K562 (cell line): ENCODE measurements at regions not wholly inside any gene's neighbourhood (a gene's known extent, or its start where the extent isn't known, plus 50 kb on each side); places are given as distances from the start of the nearest gene placed in this dataset.

Source experiments
- BMI1 ChIP-seq: fragments of 150-350 bp; IDR thresholded peaks from 2 replicates; pipeline ENCODE4 v1.6.1; 2014; ENCODE audit warnings: low read length
- CC2D1A ChIP-seq: fragments of 450-650 bp; IDR thresholded peaks from 2 replicates; pipeline ENCODE4 v1.6.1; 2017; ENCODE audit warnings: mild to moderate bottlenecking
- CXXC5 ChIP-seq: fragments of 250-450 bp; sonication (Bioruptor Pico); IDR thresholded peaks from 2 replicates; pipeline ENCODE4 v1.8.0; 2022; ENCODE audit warnings: inconsistent platforms, mild to moderate bottlenecking, moderate library complexity
- ELF1 ChIP-seq: fragments of 200-800 bp; sonication (Bioruptor generic); IDR thresholded peaks from 2 replicates; pipeline ENCODE4 v1.6.1; 2016; ENCODE audit warnings: missing genetic modification characterization, missing compliant biosample characterization
- GTF2A2 ChIP-seq: IDR thresholded peaks from 2 replicates; pipeline ENCODE4 v1.6.1; 2016; ENCODE audit warnings: mild to moderate bottlenecking, missing genetic modification characterization, missing compliant biosample characterization
- MECOM ChIP-seq: fragments of 250-450 bp; sonication (Bioruptor Pico); IDR thresholded peaks from 2 replicates; pipeline ENCODE4 v1.8.0; 2022; ENCODE audit warnings: inconsistent platforms
- NFE2 ChIP-seq: IDR thresholded peaks from 2 replicates; pipeline ENCODE4 v1.6.1; 2014; ENCODE audit warnings: antibody characterized with exemption, low read depth
- NFRKB ChIP-seq: fragments of 450-650 bp; IDR thresholded peaks from 2 replicates; pipeline ENCODE4 v1.6.1; 2016; ENCODE audit warnings: low read depth
- NFXL1 ChIP-seq: fragments of 450-650 bp; formaldehyde crosslinking; IDR thresholded peaks from 2 replicates; pipeline ENCODE4 v1.4.0; 2021; ENCODE audit warnings: mild to moderate bottlenecking
- NR2C2 ChIP-seq, 2 experiments: fragments of 200-800 bp in 1 of 2; sonication (Bioruptor generic) in 1 of 2; sonication (generic) in 1 of 2; formaldehyde crosslinking in 1 of 2; IDR thresholded peaks; 2 replicates each; pipeline versions ENCODE4 v1.6.1 to v1.8.0; 2016 to 2022; ENCODE audit warnings: mild to moderate bottlenecking in 1 of 2, missing compliant biosample characterization in 1 of 2, missing genetic modification characterization in 1 of 2, missing genetic modification reagents in 1 of 2
- PCBP2 ChIP-seq: fragments of 200-400 bp; formaldehyde crosslinking; IDR thresholded peaks from 2 replicates; pipeline ENCODE4 v1.6.1; 2018; ENCODE audit warnings: low read length, low read depth, mild to moderate bottlenecking, moderate library complexity; ENCODE audit not compliant: poor library complexity, severe bottlenecking
- RAD21 ChIP-seq, 2 experiments: fragments of 250-450 bp in 1 of 2; fragments of 450-650 bp in 1 of 2; sonication (Bioruptor Pico) in 1 of 2; formaldehyde crosslinking in 1 of 2; IDR thresholded peaks in 1 of 2; conservative IDR thresholded peaks in 1 of 2; 2 replicates each; pipeline versions ENCODE4 v1.4.0 to v1.8.0; 2020 to 2022; ENCODE audit warnings: mild to moderate bottlenecking in 2 of 2, moderate library complexity in 1 of 2
- SIX5 ChIP-seq, 2 experiments: IDR thresholded peaks; 2 replicates each; pipeline ENCODE4 v1.6.1; 2011; ENCODE audit warnings: low read length in 2 of 2, borderline replicate concordance in 1 of 2, low read depth in 1 of 2, mild to moderate bottlenecking in 1 of 2, moderate library complexity in 1 of 2; ENCODE audit not compliant: insufficient read depth in 1 of 2
- ZC3H4 ChIP-seq: sonication (generic); formaldehyde crosslinking; IDR thresholded peaks from 2 replicates; pipeline ENCODE4 v1.9.0; 2021; ENCODE audit warnings: missing genetic modification reagents, borderline replicate concordance
- ZNF41 ChIP-seq: fragments of 250-450 bp; sonication (Bioruptor Pico); conservative IDR thresholded peaks from 2 replicates; pipeline ENCODE4 v1.4.0; 2020; ENCODE audit warnings: mild to moderate bottlenecking
- ZNF584 ChIP-seq: fragments of 200-800 bp; sonication (Bioruptor generic); IDR thresholded peaks from 2 replicates; pipeline ENCODE4 v1.6.1; 2016; ENCODE audit warnings: low read depth, mild to moderate bottlenecking, missing genetic modification characterization, missing compliant biosample characterization
- ZNF707 ChIP-seq: fragments of 250-450 bp; sonication (Bioruptor Pico); conservative IDR thresholded peaks from 2 replicates; pipeline ENCODE4 v1.8.0; 2022; ENCODE audit warnings: inconsistent platforms, mild to moderate bottlenecking, moderate library complexity
- TF ChIP-seq, protein P1 (sequence below): IDR thresholded peaks from 2 replicates; pipeline ENCODE4 v1.6.1; 2011; ENCODE audit warnings: borderline replicate concordance, low read depth, mild to moderate bottlenecking, moderate library complexity, low read length; ENCODE audit not compliant: insufficient read depth, poor library complexity, severe bottlenecking

DNA sequence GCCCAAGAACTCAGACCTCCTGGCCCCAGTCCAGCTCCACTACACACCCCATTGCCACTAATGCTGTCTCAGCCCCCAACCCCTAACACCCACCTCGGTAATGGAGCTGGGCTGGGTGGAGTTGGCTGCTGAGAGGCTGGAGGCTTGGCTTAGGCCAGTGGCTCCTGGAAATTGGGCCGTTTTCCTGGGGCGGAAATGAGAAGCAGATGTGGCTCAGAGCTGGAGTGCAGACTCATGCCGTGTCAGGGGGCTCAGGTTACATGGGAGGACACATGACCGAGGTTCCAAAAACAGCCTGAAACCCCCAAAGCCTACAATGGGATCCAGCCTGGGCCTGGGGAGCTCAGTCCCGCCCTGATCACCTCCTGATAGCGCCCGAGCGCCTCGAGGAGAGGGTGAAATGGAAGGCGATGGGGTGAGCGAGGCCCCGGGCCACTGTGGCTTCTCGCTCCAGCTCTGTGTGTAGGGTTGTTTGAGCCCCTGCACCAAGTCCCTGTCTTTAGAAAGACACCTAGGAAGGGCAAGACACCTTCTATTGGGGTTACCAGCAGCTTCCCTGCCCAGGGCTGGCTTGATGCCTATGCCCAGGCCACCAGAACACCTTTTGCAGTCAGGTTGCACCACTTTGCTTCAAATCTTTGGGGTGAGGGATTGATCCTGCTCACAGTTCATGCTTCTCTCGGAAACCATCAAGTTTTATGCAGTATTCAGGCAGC lies 175.7 kb upstream of the HAAO start (continued):
- TF ChIP-seq GTF2A2 (0 out of 2 replicates have a peak, but pooled peaks have one; percentile 35), ZNF707 (CRISPR knock-in tag) (0 out of 2 replicates have a peak, but pooled peaks have one; percentile 18), ZNF584 (CRISPR knock-in tag) (peak; percentile 62), PCBP2 (no peak), CC2D1A (peak; percentile 39; the same call in 1 of the 2 replicates), ZNF41 (peak; percentile 17; the same call in 1 of the 2 replicates), RAD21 (CRISPR knock-in tag; conservative IDR thresholded peaks at IDR 0.05 in 1 of 2, IDR thresholded peaks at IDR 0.05 in 1 of 2) (0 out of 4 replicates have a peak, but pooled peaks of 1 of the 2 experiments have one; percentile 19), NFXL1 (0 out of 2 replicates have a peak, but pooled peaks have one; percentile 64), NR2C2 (CRISPR knock-in tag; IDR thresholded peaks at IDR 0.05) (no peak), NR2C2 (tag; IDR thresholded peaks at IDR 0.05) (peak; percentile 70), CXXC5 (CRISPR knock-in tag) (peak; percentile 65), MECOM (CRISPR knock-in tag) (no peak; the same call in 1 of the 2 replicates), ZC3H4 (CRISPR knock-in tag) (no peak), SIX5 (IDR thresholded peaks at IDR 0.05; ENCODE audit: borderline replicate concordance in 1 of 2, insufficient read depth in 1 of 2, low read depth in 1 of 2, low read length in 2 of 2) (no peak), BMI1 (no peak), ELF1 (peak; percentile 67), NFE2 (peak; percentile 96), NFRKB (peak; percentile 91)
- TF ChIP-seq, protein P1, sequence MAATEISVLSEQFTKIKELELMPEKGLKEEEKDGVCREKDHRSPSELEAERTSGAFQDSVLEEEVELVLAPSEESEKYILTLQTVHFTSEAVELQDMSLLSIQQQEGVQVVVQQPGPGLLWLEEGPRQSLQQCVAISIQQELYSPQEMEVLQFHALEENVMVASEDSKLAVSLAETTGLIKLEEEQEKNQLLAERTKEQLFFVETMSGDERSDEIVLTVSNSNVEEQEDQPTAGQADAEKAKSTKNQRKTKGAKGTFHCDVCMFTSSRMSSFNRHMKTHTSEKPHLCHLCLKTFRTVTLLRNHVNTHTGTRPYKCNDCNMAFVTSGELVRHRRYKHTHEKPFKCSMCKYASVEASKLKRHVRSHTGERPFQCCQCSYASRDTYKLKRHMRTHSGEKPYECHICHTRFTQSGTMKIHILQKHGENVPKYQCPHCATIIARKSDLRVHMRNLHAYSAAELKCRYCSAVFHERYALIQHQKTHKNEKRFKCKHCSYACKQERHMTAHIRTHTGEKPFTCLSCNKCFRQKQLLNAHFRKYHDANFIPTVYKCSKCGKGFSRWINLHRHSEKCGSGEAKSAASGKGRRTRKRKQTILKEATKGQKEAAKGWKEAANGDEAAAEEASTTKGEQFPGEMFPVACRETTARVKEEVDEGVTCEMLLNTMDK = no peak
